NB4 (cell line): ENCODE measurements at regions not wholly inside any gene's neighbourhood (a gene's known extent, or its start where the extent isn't known, plus 50 kb on each side); places are given as distances from the start of the nearest gene placed in this dataset.

Experiments
- CTCF ChIP-seq: IDR thresholded peaks from one replicate; pipeline ENCODE4 v1.5.1; 2012; ENCODE audit warnings: low read depth, low read length
- MAX ChIP-seq: IDR thresholded peaks from 2 replicates; pipeline ENCODE4 v1.6.1; 2011; ENCODE audit warnings: low read depth, low read length
- MYC ChIP-seq: IDR thresholded peaks from 2 replicates; pipeline ENCODE4 v1.6.1; 2011; ENCODE audit warnings: low read depth, low read length
- POLR2A ChIP-seq: IDR thresholded peaks from 2 replicates; pipeline ENCODE4 v1.6.1; 2011; ENCODE audit warnings: mild to moderate bottlenecking; ENCODE audit not compliant: insufficient read length; ENCODE audit errors: extremely low read depth

DNA sequence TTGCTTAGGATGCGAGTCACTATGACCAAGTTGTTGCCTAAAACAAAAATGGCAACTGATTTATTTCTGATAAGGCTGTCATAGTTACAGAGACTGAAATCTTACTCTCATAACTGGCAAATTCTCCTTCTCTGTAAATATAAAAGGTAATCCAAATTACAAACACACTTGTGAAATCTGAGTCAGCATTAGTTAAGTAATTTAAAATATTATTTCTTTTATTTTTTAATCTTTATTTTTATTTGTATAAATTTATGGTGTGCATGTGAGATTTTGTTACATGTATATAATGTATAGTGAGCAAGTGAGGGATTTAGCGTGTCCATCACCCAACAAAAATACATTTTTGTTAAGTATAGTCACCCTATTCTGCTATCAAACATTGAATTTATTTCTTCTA is 1342.8 kb upstream of the TMEFF2 start:
- no peak for TF ChIP-seq CTCF
- no peak for TF ChIP-seq POLR2A
- TF ChIP-seq MYC: no peak
- TF ChIP-seq MAX: no peak
